ENCODE measurements at regions not wholly inside any gene's neighbourhood (a gene's known extent, or its start where the extent isn't known, plus 50 kb on each side); places are given as distances from the start of the nearest gene placed in this dataset.

DNA sequence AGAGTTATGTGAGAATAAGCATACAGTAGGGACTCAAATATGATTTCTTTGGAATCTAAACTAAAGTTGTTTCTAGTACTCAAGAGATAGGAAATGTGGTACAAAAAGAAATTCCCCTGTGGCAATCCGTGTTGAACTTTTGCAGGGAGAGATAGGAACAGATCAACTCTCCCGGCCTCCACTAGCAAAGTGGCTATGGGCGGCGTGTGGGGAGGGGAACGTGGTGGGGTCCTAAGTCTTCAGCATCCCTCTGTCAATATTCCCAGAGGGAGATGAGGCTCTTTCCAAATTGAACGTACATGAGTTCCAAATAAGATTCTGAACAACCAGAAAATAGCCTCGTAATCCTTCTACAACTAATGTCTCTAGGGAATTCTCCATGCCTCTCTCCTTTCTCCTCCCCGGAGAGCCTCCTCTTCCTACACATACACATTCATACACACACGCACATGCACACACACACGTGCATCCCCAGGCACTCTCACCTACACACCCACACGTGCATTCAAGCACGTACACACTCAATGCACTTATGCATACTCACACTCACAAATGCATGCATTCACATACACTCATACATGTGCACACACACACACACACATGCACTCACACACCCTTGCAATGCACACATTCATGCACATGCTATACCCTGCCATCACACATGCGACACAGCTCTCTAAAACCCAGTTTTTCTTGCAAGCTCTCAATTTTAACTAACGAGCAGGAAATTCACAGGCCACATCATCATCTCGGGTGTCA is 244.8 kb downstream of the MAF start (continued):
- TF ChIP-seq USF1 (IDR thresholded peaks at IDR 0.05; ENCODE audit: borderline replicate concordance, low read depth), result no peak

DNA sequence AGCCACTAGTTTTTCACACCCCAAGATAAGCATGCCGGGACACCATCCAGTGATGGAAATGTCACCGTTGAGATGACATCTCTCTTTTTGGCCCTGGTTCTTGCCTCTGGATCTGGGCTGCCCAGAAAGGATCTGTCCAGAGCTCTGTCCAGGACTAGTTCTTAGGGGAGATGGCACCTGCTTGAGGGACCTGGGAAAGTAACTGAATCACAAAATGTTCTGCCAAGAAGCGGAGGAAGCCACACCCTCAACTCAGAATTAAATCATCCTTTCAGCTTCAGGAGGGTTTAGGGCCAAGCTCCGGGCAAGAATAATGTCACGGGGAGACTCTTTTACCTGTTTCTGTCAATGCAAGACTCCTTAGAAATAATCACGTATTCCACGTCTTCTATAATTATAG is 248.6 kb downstream of the MAF start:
- Histone ChIP-seq H3K36me3 (replicated peaks in 1 of 2; ENCODE audit: control insufficient read depth in 1 of 2, insufficient read depth in 2 of 2, low read length in 1 of 2) (no peaks in the 10 kb centered on the region), H3K79me2 (ENCODE audit: insufficient read depth) (no peaks in the 10 kb centered on the region), H2AFZ (ENCODE audit: low read depth) (no peak overlapping the region), H3F3A (replicated peaks; ENCODE audit: insufficient read depth) (no peaks in the 10 kb centered on the region), H3K27me3 (ENCODE audit: insufficient read depth) (no peaks in the 10 kb centered on the region), H4K20me1 (ENCODE audit: insufficient read depth) (no peaks in the 10 kb centered on the region), H3K4me1 (ENCODE audit: control insufficient read depth in 1 of 2, insufficient read depth in 2 of 2, low read depth in 1 of 2, low read length in 1 of 2) (no peaks in the 10 kb centered on the region), H3K4me3 (ENCODE audit: low read depth in 2 of 2, low read length in 1 of 2) (no peak overlapping the region), H3K9me3 (no peaks in the 10 kb centered on the region), H3K9me2 (no peaks in the 10 kb centered on the region), H3K4me2 (no peak overlapping the region), H3K9ac (no peak overlapping the region), H3K27ac (ENCODE audit: low read depth in 2 of 2, low read length in 1 of 2) (no peak overlapping the region)
- DNase-seq, result no peak
- WGBS (ENCODE audit: low lambda C conversion rate), result 33% methylated on average over 7 of the region's 7 CpGs
- TF ChIP-seq IRF3 (IDR thresholded peaks at IDR 0.05; ENCODE audit: low read depth, low read length), result no peak
- no peak for TF ChIP-seq TEAD4 (IDR thresholded peaks at IDR 0.05; ENCODE audit: borderline replicate concordance, insufficient read depth)
- no peak for TF ChIP-seq NRF1 (IDR thresholded peaks at IDR 0.05; ENCODE audit: low read depth, low read length)
- TF ChIP-seq, protein P1, sequence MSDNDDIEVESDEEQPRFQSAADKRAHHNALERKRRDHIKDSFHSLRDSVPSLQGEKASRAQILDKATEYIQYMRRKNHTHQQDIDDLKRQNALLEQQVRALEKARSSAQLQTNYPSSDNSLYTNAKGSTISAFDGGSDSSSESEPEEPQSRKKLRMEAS (IDR thresholded peaks at IDR 0.05; ENCODE audit: low read depth), result no peak
- no peak for TF ChIP-seq RAD21 (IDR thresholded peaks at IDR 0.05; ENCODE audit: low read length)
- TF ChIP-seq, protein P2, sequence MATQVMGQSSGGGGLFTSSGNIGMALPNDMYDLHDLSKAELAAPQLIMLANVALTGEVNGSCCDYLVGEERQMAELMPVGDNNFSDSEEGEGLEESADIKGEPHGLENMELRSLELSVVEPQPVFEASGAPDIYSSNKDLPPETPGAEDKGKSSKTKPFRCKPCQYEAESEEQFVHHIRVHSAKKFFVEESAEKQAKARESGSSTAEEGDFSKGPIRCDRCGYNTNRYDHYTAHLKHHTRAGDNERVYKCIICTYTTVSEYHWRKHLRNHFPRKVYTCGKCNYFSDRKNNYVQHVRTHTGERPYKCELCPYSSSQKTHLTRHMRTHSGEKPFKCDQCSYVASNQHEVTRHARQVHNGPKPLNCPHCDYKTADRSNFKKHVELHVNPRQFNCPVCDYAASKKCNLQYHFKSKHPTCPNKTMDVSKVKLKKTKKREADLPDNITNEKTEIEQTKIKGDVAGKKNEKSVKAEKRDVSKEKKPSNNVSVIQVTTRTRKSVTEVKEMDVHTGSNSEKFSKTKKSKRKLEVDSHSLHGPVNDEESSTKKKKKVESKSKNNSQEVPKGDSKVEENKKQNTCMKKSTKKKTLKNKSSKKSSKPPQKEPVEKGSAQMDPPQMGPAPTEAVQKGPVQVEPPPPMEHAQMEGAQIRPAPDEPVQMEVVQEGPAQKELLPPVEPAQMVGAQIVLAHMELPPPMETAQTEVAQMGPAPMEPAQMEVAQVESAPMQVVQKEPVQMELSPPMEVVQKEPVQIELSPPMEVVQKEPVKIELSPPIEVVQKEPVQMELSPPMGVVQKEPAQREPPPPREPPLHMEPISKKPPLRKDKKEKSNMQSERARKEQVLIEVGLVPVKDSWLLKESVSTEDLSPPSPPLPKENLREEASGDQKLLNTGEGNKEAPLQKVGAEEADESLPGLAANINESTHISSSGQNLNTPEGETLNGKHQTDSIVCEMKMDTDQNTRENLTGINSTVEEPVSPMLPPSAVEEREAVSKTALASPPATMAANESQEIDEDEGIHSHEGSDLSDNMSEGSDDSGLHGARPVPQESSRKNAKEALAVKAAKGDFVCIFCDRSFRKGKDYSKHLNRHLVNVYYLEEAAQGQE (IDR thresholded peaks at IDR 0.05; ENCODE audit: low read depth, low read length), result no peak
- POLR2A ChIA-PET, result no interaction called here
- CTCF ChIA-PET, result no interaction called here

DNA sequence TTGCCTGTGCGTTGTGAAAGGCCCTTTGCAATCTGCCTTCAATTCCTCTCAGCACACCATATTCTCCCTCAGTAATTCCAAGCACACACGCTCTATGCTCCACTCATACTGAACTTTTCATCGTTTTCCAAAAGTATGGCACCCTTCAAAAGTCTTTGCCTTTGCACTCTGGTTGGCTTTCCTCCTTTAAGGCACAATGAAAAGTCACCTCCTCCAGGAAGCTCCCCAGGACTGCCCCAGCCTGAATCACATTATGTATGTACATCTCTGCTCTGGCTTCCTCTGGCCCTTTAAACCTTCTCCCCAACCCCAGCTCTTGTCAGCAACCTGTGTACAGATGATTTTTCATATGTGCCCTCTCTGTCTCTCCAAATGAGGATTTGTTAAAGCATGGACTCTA is 250.7 kb downstream of the MAF start:
- Histone ChIP-seq H3F3A (replicated peaks; ENCODE audit: insufficient read depth) (no peaks in the 10 kb centered on the region), H3K9me3 (no peaks in the 10 kb centered on the region; the same call in 1 of the 2 replicates), H3K4me3 (ENCODE audit: low read depth in 2 of 2, low read length in 1 of 2) (no peak overlapping the region), H3K27ac (ENCODE audit: low read depth in 2 of 2, low read length in 1 of 2) (no peak overlapping the region), H3K9me2 (no peaks in the 10 kb centered on the region), H2AFZ (ENCODE audit: low read depth) (no peak overlapping the region), H3K27me3 (ENCODE audit: insufficient read depth) (no peaks in the 10 kb centered on the region), H3K36me3 (replicated peaks in 1 of 2; ENCODE audit: control insufficient read depth in 1 of 2, insufficient read depth in 2 of 2, low read length in 1 of 2) (no peaks in the 10 kb centered on the region), H3K4me1 (ENCODE audit: control insufficient read depth in 1 of 2, insufficient read depth in 2 of 2, low read depth in 1 of 2, low read length in 1 of 2) (no peaks in the 10 kb centered on the region), H3K9ac (no peak overlapping the region), H4K20me1 (ENCODE audit: insufficient read depth) (no peaks in the 10 kb centered on the region), H3K4me2 (no peak overlapping the region), H3K79me2 (ENCODE audit: insufficient read depth) (no peaks in the 10 kb centered on the region)
- ChIA-PET POLR2A (no interaction called here), CTCF (interaction anchor here (1.6 kb wide), 1 partner anchor 10 kb away, joined by 6 read pairs; no protein-coding TSS in a partner anchor)
- DNase-seq, result no peak
- TF ChIP-seq FOXJ3 (CRISPR knock-in tag; IDR thresholded peaks at IDR 0.05), result no peak
- no peak for TF ChIP-seq EP300 (IDR thresholded peaks at IDR 0.05; ENCODE audit: borderline replicate concordance in 1 of 2, low read depth in 1 of 2, low read length in 1 of 2)
- TF ChIP-seq, protein P3, sequence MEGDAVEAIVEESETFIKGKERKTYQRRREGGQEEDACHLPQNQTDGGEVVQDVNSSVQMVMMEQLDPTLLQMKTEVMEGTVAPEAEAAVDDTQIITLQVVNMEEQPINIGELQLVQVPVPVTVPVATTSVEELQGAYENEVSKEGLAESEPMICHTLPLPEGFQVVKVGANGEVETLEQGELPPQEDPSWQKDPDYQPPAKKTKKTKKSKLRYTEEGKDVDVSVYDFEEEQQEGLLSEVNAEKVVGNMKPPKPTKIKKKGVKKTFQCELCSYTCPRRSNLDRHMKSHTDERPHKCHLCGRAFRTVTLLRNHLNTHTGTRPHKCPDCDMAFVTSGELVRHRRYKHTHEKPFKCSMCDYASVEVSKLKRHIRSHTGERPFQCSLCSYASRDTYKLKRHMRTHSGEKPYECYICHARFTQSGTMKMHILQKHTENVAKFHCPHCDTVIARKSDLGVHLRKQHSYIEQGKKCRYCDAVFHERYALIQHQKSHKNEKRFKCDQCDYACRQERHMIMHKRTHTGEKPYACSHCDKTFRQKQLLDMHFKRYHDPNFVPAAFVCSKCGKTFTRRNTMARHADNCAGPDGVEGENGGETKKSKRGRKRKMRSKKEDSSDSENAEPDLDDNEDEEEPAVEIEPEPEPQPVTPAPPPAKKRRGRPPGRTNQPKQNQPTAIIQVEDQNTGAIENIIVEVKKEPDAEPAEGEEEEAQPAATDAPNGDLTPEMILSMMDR (IDR thresholded peaks at IDR 0.05), result no peak
- TF ChIP-seq RXRA (IDR thresholded peaks at IDR 0.05; ENCODE audit: borderline replicate concordance, low read depth), result no peak
- 25% methylated on average over 3 of the region's 3 CpGs for WGBS (ENCODE audit: low lambda C conversion rate)

Data from SK-N-SH (cell line).